ENCODE measurements at regions not wholly inside any gene's neighbourhood (a gene's known extent, or its start where the extent isn't known, plus 50 kb on each side); places are given as distances from the start of the nearest gene placed in this dataset.

GRCh38 chr13:79933389-79933788 is 407.5 kb downstream of the SPRY2 start:
- no peak for TF ChIP-seq GATA2 (IDR thresholded peaks at IDR 0.05; ENCODE audit: low read depth, low read length)
- TF ChIP-seq GATA3 (IDR thresholded peaks at IDR 0.05; ENCODE audit: low read depth, low read length) = no peak

DNA sequence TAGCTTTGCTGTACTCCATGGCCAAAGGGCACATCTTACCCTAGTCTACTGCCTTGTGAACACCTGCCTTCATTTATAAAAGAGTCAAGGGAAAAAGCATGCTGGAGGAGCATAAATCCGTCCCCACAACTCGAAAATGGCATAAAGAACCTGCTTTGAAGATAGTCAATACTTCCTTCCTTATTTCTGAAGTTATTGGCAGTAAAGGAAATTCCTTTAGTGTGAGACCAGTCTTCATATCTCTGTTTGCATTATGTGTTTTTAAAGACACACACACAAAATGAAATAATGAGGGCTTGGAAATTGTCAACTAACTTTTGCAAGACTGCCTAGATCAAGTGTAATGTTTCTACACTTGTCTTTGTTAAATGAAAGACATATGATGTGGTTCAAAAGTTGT is 408.4 kb downstream of the SPRY2 start:
- TF ChIP-seq GATA3 (IDR thresholded peaks at IDR 0.05; ENCODE audit: low read depth, low read length) (no peak), GATA2 (IDR thresholded peaks at IDR 0.05; ENCODE audit: low read depth, low read length) (no peak)

DNA sequence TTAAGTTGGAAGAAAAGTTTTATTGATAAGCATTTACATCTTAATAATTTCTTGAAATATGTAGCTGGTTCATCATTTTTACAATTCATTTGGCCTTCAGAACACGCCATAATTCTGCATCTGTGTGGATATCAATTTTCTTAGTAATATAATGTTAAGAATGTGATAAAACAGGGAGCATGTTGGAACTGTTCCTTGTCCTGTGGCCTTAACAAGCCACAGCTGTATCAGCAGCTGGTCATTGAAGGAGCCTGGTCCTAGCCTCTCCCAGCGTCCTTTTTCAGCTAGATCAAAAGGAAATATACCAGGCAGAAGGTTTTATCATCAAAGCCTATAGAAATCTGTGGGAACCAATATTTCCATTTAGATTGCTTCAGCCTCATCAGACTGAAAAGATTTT is 421.8 kb downstream of the SPRY2 start:
- TF ChIP-seq GATA2 (IDR thresholded peaks at IDR 0.05; ENCODE audit: low read depth, low read length) (no peak), GATA3 (IDR thresholded peaks at IDR 0.05; ENCODE audit: low read depth, low read length) (no peak)

GRCh38 chr13:79918620-79919019 is 422.3 kb downstream of the SPRY2 start:
- no peak for TF ChIP-seq GATA2 (IDR thresholded peaks at IDR 0.05; ENCODE audit: low read depth, low read length)
- TF ChIP-seq GATA3 (IDR thresholded peaks at IDR 0.05; ENCODE audit: low read depth, low read length) = no peak

GRCh38 chr13:79917628-79918027 is 423.3 kb downstream of the SPRY2 start:
- TF ChIP-seq GATA2 (IDR thresholded peaks at IDR 0.05; ENCODE audit: low read depth, low read length) = no peak
- TF ChIP-seq GATA3 (IDR thresholded peaks at IDR 0.05; ENCODE audit: low read depth, low read length) = no peak

- TF ChIP-seq GATA2 (IDR thresholded peaks at IDR 0.05; ENCODE audit: low read depth, low read length) = peak; percentile 96
- peak; percentile 95 for TF ChIP-seq GATA3 (IDR thresholded peaks at IDR 0.05; ENCODE audit: low read depth, low read length)
Measured at GRCh38 chr13:79915114-79915811, 425.7 kb downstream of the SPRY2 start.

DNA sequence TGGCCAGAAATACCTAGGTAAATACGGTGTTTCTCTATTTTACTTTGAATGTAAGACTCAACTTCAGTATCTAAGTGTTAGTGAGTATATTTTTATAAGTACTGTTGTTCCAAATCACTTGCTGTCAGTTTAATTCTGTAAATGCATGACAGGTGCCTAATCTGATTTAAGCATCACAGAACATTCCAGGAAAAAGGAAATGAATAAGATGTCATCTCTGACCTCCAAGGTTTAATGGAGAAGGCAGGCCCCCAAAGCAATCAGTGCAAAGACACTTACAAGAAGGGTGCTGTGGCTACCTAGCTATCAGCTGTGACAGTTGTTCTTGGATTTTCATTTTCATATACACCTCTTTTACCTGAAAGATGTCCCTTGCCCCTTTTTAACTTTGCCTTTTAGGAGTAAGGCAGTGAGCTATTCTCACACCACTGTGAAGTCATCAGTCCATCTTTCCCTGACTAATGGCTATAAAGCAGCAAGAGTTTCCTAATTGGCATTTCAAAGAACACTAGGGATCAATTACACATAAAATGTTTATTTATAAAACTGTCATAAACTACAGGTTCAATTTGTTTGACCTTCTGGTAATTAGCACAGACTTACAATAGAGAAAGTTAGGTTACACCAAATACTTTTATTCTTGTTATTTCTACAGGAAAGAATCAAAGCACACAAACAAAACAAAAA is 427.6 kb downstream of the SPRY2 start:
- TF ChIP-seq GATA3 (IDR thresholded peaks at IDR 0.05; ENCODE audit: low read depth, low read length) = no peak
- no peak for TF ChIP-seq GATA2 (IDR thresholded peaks at IDR 0.05; ENCODE audit: low read depth, low read length)

DNA sequence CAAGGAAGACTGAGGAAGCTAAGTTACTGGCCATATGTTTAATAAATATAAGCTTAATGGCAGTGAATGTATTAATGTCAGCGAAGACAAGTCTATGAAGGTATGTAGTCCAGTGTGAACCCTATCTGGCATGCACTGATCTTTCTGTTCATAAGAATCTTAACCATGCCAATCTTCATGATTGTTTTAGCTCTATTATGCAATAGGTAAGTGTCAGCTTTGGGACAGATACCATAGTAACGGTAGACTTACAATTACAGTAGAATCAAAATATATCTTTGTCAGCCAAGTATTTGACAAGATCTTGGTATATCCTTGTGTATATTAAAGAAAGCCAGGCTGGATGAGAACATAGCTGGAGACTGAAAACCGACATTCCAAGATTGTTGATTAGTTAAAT is 428.5 kb downstream of the SPRY2 start:
- TF ChIP-seq GATA3 (IDR thresholded peaks at IDR 0.05; ENCODE audit: low read depth, low read length) (no peak), GATA2 (IDR thresholded peaks at IDR 0.05; ENCODE audit: low read depth, low read length) (no peak)

DNA sequence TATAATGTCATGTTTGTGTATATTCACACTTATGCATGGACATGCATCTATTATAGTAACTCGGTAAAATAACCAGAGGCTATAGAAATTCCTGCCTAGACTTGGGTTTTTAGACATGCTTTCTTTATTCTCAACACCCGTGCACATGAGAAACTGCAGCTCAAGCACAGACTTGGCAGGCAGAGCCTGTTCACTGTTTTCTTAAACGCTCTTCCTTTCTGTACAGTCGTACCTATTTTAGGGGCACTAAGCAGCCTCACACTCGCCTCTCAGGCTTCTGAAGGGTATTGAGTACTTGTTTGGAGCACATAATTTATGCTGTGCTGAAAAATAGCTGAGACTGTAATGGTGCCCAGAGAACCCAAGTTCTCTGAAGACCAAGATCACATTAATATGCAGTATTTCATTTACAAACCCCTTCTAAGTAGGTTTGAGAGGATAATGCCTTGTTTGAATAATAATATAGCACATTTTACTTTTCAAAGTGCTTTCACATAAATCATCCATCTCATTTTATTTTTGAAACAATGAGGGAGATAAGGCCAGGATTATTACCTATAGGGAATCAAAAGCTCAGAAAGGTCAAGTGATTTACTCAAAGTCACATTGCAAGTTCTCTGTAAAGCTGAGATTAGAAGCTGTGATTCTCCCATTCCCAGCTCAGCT is 429.9 kb downstream of the SPRY2 start:
- no peak for TF ChIP-seq GATA3 (IDR thresholded peaks at IDR 0.05; ENCODE audit: low read depth, low read length)
- TF ChIP-seq GATA2 (IDR thresholded peaks at IDR 0.05; ENCODE audit: low read depth, low read length) = no peak

DNA sequence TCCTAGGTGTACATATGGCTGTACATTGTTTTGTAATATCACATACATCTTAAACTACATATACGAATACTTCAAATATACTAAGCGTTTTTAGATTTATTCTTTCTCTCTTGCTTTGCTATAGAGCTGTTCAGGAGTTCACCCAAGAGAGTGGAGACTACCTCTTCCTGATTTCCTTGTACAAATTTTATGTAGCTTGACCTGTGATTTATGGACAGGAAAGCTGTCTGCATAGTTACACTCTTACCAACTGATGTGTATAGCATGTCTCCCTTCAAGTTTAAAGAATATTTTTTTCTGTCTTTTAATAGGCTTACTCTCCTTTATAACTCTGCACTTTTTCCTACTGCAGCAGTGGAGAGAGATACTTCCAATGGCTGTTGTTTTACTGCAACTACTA is 428.7 kb downstream of the NDFIP2 start:
- TF ChIP-seq GATA3 (IDR thresholded peaks at IDR 0.05; ENCODE audit: low read depth, low read length) (no peak), GATA2 (IDR thresholded peaks at IDR 0.05; ENCODE audit: low read depth, low read length) (no peak)

GRCh38 chr13:79908381-79908780 is 427.4 kb downstream of the NDFIP2 start:
- TF ChIP-seq GATA3 (IDR thresholded peaks at IDR 0.05; ENCODE audit: low read depth, low read length) (no peak), GATA2 (IDR thresholded peaks at IDR 0.05; ENCODE audit: low read depth, low read length) (no peak)

GRCh38 chr13:79907527-79907926 is 426.6 kb downstream of the NDFIP2 start:
- TF ChIP-seq GATA2 (IDR thresholded peaks at IDR 0.05; ENCODE audit: low read depth, low read length) (no peak), GATA3 (IDR thresholded peaks at IDR 0.05; ENCODE audit: low read depth, low read length) (no peak)

DNA sequence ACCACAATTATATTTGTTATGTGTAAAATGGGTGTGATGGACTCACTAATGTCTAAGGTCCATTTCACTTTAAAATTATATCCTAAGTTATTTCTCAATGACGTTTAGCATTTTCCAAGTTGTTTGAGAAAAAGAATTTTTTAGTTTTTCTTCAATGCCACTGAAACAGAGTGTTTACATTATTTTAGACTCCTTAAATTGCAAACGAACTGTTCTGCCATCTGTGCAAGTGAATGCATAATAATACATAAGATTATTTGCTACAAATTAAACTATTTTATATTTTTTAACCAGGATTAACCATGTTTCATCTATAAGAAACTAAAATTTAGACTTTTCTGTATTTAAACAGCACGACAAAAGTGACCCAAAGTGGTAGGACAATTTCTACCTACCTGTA is 425.4 kb downstream of the NDFIP2 start:
- TF ChIP-seq GATA2 (IDR thresholded peaks at IDR 0.05; ENCODE audit: low read depth, low read length) (no peak), GATA3 (IDR thresholded peaks at IDR 0.05; ENCODE audit: low read depth, low read length) (no peak)

- TF ChIP-seq GATA2 (IDR thresholded peaks at IDR 0.05; ENCODE audit: low read depth, low read length) (no peak), GATA3 (IDR thresholded peaks at IDR 0.05; ENCODE audit: low read depth, low read length) (no peak)
Measured at GRCh38 chr13:79905018-79905417, 424.1 kb downstream of the NDFIP2 start.

DNA sequence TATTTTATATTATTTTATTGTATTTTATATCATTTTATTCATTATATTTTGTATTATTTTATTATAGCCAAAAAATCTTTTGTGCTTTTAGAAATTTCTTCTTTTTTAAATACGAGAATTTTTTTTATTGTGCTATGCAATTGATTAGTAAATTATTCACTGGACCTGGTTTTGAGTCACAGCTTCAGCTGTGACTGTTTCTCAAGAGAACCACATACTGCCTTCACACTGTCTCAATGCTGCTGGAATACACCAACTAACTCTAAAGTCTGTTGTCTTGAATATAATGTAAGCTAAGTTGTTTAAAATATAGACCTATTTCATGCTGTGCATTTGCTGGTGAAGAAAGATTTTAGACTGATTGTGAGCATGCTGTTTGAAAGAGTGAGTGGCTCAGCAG is 423.6 kb downstream of the NDFIP2 start:
- TF ChIP-seq GATA3 (IDR thresholded peaks at IDR 0.05; ENCODE audit: low read depth, low read length) (no peak), GATA2 (IDR thresholded peaks at IDR 0.05; ENCODE audit: low read depth, low read length) (no peak)
